ENCODE measurements at regions not wholly inside any gene's neighbourhood (a gene's known extent, or its start where the extent isn't known, plus 50 kb on each side); places are given as distances from the start of the nearest gene placed in this dataset.

DNA sequence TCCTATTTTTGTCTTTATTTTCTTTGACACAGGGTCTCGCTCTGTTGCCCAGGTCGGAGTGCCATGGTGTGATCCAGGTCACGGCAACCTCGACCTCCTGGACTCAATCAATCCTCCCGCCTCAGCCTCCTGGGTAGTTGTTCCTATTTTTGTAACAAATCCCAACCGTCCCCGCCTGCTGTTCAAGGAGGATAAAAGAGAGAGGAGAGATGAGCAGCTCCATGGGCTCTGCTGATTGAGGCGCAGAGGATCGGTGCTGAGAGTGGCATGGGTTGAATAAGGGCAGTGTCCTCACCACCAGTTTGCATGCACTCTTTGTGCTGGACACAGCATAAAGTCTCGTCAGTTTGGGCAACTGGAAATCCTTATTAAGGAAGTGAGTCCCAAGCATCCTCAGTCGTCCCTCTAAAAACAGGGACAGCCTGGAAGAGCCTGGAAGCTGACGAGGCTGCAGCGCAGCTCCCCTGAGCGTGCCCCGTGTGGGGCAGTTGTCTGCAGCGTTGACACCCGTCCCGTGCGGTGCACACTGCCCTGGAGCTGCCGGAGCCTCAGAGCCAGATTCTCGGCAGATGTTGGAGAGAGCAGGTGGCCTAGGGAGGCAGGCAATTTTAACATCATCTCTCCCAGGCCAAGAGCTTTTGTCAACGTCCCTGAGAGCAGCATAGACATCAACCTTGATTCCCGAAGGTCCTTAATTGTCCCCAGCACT, 404.2 kb upstream of the RNF32 start:
- TF ChIP-seq, protein P1, sequence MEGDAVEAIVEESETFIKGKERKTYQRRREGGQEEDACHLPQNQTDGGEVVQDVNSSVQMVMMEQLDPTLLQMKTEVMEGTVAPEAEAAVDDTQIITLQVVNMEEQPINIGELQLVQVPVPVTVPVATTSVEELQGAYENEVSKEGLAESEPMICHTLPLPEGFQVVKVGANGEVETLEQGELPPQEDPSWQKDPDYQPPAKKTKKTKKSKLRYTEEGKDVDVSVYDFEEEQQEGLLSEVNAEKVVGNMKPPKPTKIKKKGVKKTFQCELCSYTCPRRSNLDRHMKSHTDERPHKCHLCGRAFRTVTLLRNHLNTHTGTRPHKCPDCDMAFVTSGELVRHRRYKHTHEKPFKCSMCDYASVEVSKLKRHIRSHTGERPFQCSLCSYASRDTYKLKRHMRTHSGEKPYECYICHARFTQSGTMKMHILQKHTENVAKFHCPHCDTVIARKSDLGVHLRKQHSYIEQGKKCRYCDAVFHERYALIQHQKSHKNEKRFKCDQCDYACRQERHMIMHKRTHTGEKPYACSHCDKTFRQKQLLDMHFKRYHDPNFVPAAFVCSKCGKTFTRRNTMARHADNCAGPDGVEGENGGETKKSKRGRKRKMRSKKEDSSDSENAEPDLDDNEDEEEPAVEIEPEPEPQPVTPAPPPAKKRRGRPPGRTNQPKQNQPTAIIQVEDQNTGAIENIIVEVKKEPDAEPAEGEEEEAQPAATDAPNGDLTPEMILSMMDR (IDR thresholded peaks at IDR 0.05; ENCODE audit: extremely low read depth, missing control alignments): no peak
- no peak for DNase-seq (ENCODE audit: low spot score)

DNA sequence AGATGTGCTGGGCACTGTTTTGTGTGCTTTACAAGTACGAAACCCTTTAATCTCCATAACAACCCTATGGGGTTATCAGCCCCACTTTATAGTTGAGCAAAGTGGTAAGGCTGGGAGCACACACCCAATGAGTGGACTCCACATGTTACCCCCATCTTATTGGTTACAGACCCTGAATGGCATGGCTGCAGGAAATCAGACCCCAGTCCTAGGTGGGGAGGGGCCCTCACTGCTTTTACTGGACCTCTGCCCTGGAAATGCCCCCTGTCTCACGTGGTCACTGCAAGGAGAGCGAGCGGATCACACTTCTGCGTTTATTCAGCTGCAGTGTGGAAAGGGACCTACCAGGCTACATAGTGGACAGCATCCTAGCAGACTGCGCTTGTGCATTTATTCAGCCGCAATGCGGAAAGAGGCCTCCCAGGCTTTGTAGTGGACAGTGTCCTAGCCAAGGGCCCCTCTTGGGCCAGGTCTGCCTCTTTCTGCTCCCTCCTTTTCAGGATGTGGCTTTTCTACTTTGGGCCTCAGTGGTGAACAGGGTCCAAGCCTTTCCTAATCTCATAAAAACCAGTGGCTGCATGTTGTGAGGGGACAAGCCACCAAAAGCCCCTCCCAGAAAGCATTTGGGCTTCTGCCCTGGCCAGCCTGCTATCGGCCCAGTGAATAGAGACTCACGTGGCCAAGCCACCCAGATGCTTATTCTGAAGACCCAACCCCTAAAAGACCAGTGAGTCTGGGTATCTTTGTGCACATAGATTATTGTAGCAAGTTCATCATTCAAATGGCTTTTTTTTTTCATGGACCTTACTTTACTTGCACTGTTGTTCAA, 405.7 kb upstream of the RNF32 start:
- TF ChIP-seq, protein P1 (IDR thresholded peaks at IDR 0.05; ENCODE audit: extremely low read depth, missing control alignments): no peak
- no peak for DNase-seq (ENCODE audit: low spot score)

DNA sequence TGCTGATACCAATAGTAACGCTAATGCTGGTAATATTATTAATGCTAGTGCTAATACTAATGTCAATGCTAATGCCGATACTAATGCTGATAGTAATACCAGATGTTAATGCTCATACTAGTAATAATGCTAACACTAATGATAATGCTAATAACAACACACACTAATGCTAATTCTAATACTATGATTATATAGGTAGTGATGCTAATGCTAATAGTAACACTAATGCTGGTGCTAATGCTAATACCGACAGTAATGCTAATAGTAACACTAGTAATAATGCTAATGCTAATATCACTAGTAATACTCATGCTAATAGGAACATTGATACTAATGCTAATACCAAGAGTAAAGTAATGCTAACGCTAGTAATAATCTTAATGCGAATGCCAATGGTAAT, 406.4 kb upstream of the RNF32 start:
- DNase-seq (ENCODE audit: low spot score): no peak
- TF ChIP-seq, protein P1 (IDR thresholded peaks at IDR 0.05; ENCODE audit: extremely low read depth, missing control alignments): no peak

DNA sequence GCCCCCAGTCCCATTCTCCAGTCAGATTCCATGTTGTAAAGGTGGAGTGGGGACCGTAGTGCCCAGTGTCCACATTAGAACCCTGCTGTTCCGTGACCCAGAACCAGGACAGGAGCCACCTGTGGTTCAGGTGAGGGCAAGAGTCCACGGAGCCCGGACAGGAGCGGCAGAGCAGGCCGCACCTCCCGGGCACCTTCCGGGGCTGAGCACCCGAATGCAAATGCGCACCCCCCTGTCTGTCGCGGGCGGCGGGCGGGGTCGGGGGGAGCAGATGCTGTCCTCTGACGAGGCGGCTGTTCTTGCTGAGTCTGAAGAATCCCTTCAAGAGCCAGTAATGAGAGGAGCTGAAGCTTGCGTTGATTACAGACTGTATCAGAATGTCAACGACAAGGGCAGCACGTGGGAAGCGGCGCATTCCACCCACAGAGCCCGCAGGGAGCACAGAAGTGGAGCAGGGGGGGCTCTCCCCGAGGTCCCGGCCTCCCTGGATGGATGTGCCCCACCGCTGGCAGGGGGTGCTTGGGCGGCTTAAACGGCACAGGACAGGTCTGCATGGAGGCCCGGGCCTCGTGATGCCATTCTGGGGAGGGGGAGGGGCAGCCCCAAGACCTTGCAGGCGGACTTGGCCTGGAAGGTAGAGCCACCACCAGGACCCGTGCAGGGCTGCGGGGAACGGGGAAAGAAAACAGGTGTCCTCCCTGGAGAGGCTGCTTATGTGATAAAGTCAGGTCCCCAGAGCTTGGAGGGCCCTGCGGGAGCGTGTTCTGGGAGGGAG, 407.5 kb upstream of the RNF32 start:
- TF ChIP-seq, protein P1 (IDR thresholded peaks at IDR 0.05; ENCODE audit: extremely low read depth, missing control alignments): no peak

DNA sequence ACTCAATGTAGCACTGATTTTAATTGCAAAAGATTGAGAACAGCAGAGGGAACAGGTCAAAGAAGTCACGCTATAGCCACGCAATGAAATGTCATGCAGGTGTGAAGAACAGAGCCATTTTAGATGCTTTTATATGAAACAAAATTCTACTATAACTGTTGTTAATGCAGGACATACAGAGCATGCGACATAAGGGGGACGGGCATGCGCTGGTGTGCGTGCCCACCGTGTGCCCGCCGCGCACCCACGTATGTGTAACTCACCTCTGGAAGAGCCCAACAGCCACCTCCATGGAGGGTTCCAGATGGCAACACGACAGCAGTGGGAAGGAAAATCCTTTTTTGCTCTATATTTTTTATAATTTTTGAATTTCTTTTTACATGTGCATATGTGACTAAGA, 410.0 kb upstream of the RNF32 start:
- DNase-seq (ENCODE audit: low spot score): no peak
- TF ChIP-seq, protein P1 (IDR thresholded peaks at IDR 0.05; ENCODE audit: extremely low read depth, missing control alignments): no peak

More for the DNA sequence above, 407.5 kb upstream of the RNF32 start:
- no peak for DNase-seq (ENCODE audit: low spot score)

DNA sequence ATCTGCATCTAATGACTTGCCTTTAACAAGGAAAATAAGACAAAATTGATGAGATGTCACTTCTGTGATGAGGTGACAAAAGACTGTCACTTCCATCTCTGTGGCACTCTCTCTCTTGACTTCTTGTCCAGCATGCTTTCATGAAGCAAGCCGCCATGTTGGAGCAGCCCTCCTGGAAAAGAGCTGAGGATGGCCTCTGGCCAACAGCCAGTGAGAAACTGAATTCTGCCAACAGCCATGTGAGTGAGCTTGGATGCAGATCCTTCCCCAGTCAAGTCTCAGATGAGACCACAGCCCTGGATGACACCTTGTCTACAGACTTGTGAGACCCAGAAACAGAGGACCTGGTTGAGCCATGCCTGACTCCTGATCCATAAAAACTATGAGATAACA, 412.6 kb upstream of the SHH start:
- DNase-seq (ENCODE audit: low spot score): no peak
- TF ChIP-seq, protein P1 (IDR thresholded peaks at IDR 0.05; ENCODE audit: extremely low read depth, missing control alignments): no peak
